ENCODE measurements at regions not wholly inside any gene's neighbourhood (a gene's known extent, or its start where the extent isn't known, plus 50 kb on each side); places are given as distances from the start of the nearest gene placed in this dataset.
A peak's percentile ranks its signal among the peaks of the same experiment; 100 is the strongest.

DNA sequence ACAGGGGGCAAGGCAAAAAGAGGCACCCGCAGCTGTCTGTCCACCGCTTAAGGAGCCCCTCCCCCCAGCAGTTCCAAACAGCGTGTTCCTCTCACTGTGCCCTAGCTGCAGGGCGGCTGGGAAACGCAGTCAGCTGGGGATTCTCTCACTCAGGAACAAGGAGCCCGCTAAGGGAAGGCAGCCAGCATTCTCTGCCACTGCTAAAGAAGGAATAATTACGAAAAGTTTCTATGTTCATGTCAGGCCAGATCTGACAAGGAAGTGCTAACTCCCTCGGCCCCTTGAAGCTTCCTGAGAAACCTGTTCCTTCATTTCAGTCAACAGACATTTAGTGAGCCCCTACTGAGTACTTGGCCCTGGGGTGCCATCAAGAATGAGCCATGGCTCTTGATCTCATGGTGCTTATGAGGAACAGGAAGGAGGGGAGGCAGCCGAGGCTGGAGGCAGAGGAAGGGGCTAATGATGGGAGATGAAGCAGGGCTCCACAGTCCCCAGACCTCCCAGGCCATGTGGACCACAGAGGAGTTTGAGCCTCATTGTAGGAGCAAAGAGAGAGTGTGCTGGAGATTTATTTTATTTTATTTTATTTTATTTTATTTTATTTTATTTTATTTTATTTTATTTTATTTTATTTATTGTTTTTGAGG is 101.7 kb upstream of the PMEPA1 start:
- Histone ChIP-seq H3K36me3 (ENCODE audit: low read depth, low read length) (no peaks in the 10 kb centered on the region), H4K20me1 (ENCODE audit: low read length) (no peaks in the 10 kb centered on the region), H3K27ac (ENCODE audit: low read length) (no peak overlapping the region), H3K4me1 (ENCODE audit: insufficient read depth, low read length) (peaks cover 6% of the 10 kb centered on the region; the same call in 1 of the 2 replicates), H2AFZ (ENCODE audit: low read length) (no peak overlapping the region), H3K9ac (ENCODE audit: low read length) (no peak overlapping the region), H3K79me2 (ENCODE audit: low read length) (no peaks in the 10 kb centered on the region), H3K27me3 (ENCODE audit: low read length) (no peaks in the 10 kb centered on the region), H3K9me3 (ENCODE audit: low read length) (no peaks in the 10 kb centered on the region), H3K9me2 (replicated peaks; ENCODE audit: low read length) (no peaks in the 10 kb centered on the region), H3F3A (ENCODE audit: low read length, unreplicated experiment) (no peaks in the 10 kb centered on the region), H3K4me2 (ENCODE audit: low read length) (no peak overlapping the region), H3K4me3 (ENCODE audit: low read length) (no peak overlapping the region)
- no TSS peak for BruUV-seq (replicated peaks)
- DNase-seq (no peak), ATAC-seq (no peak)
- intact Hi-C loops (cut with micrococcal nuclease), result no loop called here
- ChIA-PET CTCF (no interaction called here), POLR2A (ENCODE audit: unreplicated experiment) (no interaction called here)
- TF ChIP-seq EZH2phosphoT487 (IDR thresholded peaks at IDR 0.05; ENCODE audit: borderline replicate concordance, low read length), result no peak
- TF ChIP-seq EZH2 (IDR thresholded peaks at IDR 0.05; ENCODE audit: low read length, unreplicated experiment), result no peak
- TF ChIP-seq, protein P1, sequence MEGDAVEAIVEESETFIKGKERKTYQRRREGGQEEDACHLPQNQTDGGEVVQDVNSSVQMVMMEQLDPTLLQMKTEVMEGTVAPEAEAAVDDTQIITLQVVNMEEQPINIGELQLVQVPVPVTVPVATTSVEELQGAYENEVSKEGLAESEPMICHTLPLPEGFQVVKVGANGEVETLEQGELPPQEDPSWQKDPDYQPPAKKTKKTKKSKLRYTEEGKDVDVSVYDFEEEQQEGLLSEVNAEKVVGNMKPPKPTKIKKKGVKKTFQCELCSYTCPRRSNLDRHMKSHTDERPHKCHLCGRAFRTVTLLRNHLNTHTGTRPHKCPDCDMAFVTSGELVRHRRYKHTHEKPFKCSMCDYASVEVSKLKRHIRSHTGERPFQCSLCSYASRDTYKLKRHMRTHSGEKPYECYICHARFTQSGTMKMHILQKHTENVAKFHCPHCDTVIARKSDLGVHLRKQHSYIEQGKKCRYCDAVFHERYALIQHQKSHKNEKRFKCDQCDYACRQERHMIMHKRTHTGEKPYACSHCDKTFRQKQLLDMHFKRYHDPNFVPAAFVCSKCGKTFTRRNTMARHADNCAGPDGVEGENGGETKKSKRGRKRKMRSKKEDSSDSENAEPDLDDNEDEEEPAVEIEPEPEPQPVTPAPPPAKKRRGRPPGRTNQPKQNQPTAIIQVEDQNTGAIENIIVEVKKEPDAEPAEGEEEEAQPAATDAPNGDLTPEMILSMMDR (conservative IDR thresholded peaks at IDR 0.05; ENCODE audit: low read depth, low read length), result no peak

DNA sequence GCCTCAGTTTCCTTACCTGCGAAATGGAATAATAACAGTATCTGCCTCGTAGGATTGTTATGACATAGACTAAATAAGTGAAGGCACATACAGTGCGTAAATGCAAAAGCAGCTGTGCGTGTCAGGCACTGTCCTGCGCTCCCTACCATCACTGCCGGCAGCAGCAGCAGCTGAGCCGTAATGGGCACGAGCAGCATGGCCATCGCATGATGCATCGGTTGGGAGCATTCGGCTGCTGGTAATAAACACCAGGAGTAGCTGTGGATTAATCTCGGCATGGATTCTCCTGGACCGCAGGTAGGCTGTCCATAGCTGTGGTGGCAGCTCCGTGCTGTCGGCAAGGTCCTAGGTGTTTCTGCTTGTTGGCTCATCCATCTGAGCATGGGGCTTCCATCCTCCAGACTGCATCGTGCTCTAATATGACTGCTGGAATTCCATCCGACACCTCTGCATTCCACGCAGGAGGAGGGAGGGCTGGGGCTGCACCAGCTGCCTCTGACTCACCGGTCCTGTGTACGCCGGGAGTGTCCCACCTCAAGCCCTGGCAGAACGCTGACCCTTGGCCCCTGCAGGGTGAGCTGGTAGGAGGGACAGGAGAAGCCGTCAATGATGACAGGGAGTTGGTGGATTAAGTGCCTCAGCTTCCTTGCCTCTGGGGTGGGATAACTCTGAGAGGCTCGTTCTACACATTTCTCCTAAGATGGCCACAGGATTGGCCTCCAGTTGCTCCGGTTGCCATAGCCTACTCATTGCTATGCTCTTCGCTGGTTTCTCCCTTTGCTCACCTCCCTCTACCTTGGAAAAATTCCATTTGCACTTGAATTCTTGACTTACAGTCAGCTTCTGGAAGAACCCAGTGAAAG is 100.9 kb upstream of the PMEPA1 start:
- peak; percentile 50 for DNase-seq
- Histone ChIP-seq H3K9ac (ENCODE audit: low read length) (no peak overlapping the region), H3K79me2 (ENCODE audit: low read length) (no peaks in the 10 kb centered on the region), H3K4me1 (ENCODE audit: insufficient read depth, low read length) (peaks cover 6% of the 10 kb centered on the region; the same call in 1 of the 2 replicates), H3K27ac (ENCODE audit: low read length) (no peak overlapping the region), H3K4me2 (ENCODE audit: low read length) (no peak overlapping the region), H3K27me3 (ENCODE audit: low read length) (no peaks in the 10 kb centered on the region), H3K9me2 (replicated peaks; ENCODE audit: low read length) (no peaks in the 10 kb centered on the region), H3K36me3 (ENCODE audit: low read depth, low read length) (no peaks in the 10 kb centered on the region), H4K20me1 (ENCODE audit: low read length) (no peaks in the 10 kb centered on the region), H3K9me3 (ENCODE audit: low read length) (no peaks in the 10 kb centered on the region), H3K4me3 (ENCODE audit: low read length) (no peak overlapping the region), H2AFZ (ENCODE audit: low read length) (no peak overlapping the region), H3F3A (ENCODE audit: low read length, unreplicated experiment) (no peaks in the 10 kb centered on the region)
- TF ChIP-seq EZH2 (IDR thresholded peaks at IDR 0.05; ENCODE audit: low read length, unreplicated experiment) (no peak), EZH2phosphoT487 (IDR thresholded peaks at IDR 0.05; ENCODE audit: borderline replicate concordance, low read length) (no peak)
- TF ChIP-seq, protein P1 (conservative IDR thresholded peaks at IDR 0.05; ENCODE audit: low read depth, low read length), result no peak
- intact Hi-C loops (cut with micrococcal nuclease), result no loop called here
- ChIA-PET CTCF (no interaction called here), POLR2A (ENCODE audit: unreplicated experiment) (no interaction called here)
- BruUV-seq (replicated peaks), result no TSS peak
- ATAC-seq, result peak; percentile 64
